Caki2 (cell line): ENCODE measurements at regions not wholly inside any gene's neighbourhood (a gene's known extent, or its start where the extent isn't known, plus 50 kb on each side); places are given as distances from the start of the nearest gene placed in this dataset.
"Not testable (repeated sequence)": the region's sequence is repeated elsewhere in the genome, so short reads cannot be mapped to it uniquely, and the experiment has no call there.

Experiments used
- DNase-seq: peaks from one replicate; pipeline ENCODE4 v3.0.0-alpha.2; 2015; ENCODE audit warnings: low read depth
- in situ Hi-C: cut with HindIII; loops from 2 replicates; pipeline ENCODE4 v1.10.0; 2016; ENCODE audit warnings: low sequenced_read_pairs, low pct_unique_long_range_greater_than_20kb, mixed read lengths

- no peak for DNase-seq
- in situ Hi-C loops = no loop called here
Measured at GRCh38 chr13:90336507-90336906, 1011.0 kb upstream of the MIR17HG start.

DNA sequence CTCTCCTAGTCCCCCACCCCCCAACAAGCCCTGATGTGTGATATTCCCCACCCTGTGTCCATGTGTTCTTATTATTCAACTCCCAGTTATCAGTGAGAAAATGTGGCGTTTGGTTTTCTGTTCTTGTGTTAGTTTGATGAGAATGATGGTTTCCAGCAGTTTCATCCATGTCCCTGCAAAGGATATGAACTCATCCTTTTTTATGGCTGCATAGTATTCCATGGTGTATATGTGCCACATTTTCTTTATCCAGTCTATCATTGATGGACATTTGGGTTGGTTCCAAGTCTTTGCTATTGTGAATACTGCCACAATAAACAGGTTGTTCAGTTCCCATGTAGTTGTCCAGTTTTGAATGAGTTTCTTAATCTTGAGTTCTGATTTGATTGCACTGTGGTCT is 1006.1 kb upstream of the MIR17HG start:
- DNase-seq, in situ Hi-C loops: not testable (repeated sequence)

GRCh38 chr13:90348477-90349136 is 998.9 kb upstream of the MIR17HG start:
- in situ Hi-C loops = not testable (repeated sequence)

DNA sequence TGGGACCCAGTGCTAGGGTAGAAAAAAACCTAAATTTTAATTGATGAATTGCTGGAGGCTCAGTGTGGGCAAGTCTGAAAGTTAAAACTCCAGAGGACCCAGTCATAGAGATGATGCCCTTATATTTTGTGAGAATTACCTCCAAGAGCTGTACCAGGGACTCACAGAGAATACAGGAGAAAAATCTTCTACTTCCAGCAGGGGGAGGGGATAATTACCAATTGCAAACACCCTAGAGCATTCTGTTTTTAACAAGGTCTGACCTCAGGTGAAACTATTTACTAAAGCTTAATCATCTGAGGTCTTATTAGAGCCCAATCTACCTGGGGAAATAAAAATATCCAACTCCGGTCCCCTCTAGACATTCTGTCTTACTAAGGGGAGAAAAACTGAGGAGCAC is 994.7 kb upstream of the MIR17HG start:
- DNase-seq = no peak
- in situ Hi-C loops = no loop called here

More at GRCh38 chr13:90348477-90349136, 998.9 kb upstream of the MIR17HG start:
- not testable (repeated sequence) for DNase-seq

DNA sequence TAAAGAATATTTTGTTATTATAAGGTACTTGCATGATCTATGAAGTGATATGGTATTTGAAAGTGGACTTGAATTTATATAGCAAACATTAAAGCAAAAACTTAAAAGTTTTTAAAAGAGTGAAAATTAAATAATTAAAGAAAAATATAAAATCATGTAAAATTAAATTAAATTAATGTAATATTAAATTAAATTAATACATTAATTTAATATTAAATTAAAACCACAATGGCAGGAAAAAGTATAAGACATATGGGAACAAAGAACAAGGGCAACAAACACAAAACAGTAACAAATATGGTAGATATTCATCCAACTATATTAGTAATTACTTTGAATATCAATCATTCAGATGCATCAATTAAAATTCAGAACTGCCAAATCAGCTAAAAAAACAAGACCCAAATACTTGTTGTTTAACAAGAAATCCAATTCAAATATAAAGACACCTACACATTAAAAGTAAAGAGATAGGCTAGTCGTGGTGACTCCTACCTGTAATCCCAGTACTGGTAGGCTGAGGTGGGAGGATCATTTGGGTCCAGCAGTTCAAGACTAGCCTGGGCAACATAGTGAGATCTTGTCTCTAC is 992.2 kb upstream of the MIR17HG start:
- DNase-seq = no peak
- in situ Hi-C loops = no loop called here

DNA sequence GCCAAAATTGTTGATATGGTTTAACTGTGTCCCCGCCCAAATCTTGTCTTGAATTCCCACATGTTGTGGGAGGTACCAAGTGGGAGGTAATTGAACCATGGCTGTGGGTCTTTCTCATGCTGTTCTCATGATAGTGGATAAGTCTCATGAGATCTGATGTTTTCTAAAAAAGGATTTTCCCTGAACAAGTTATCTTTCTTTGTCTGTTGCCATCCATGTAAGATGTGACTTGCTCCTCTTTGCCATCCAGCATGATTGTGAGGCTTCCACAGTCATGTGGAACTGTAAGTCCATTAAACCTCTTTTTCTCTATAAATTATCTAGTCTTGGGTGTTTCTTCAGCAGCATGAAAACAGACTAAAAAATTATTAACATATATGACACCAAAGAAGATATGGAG is 986.7 kb upstream of the MIR17HG start:
- DNase-seq = no peak
- in situ Hi-C loops = no loop called here

DNA sequence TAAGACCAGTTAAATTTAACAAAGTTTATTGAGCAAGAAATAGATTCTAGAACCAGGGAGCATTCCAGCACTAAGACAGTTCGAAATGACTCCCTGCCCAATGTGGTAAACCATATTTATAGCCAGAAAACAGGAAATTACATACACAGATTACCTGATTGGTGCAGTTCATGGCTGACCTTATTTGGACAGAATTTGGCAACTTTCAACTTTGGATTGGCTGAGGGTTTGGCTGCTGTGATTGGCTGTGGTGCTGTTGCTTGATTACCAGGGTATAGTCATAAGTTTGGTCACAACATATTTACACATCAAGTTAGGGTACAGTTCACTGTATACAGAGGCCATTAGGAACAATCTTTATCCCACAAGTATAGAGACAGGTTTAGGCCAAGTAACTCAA is 984.8 kb upstream of the MIR17HG start:
- no peak for DNase-seq
- in situ Hi-C loops = no loop called here

GRCh38 chr13:90365130-90365529 is 982.4 kb upstream of the MIR17HG start:
- DNase-seq = no peak
- in situ Hi-C loops = no loop called here

DNA sequence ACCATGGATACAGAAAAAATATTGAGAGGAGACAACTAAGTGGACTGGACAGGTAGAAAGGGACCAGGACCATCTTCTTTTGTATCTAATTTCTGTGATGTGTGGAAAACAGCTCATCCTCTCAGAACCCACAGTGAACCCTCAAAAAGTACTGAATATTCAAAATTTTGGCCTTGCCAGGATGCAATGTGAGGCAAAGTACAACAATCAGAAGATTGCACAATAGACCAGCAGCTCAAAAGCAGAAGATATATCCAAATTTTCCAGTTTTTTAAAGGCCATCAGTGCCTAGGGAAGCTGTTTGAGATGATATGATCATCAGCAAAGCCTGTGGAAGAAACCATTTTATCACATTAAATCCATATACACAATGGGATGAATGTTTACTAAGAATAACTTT is 973.3 kb upstream of the MIR17HG start:
- no peak for DNase-seq

GRCh38 chr13:90375851-90376250 is 971.6 kb upstream of the MIR17HG start:
- no peak for DNase-seq
- in situ Hi-C loops = no loop called here

More for the DNA sequence above, 973.3 kb upstream of the MIR17HG start:
- in situ Hi-C loops = no loop called here

- no peak for DNase-seq
- in situ Hi-C loops = no loop called here
Measured at GRCh38 chr13:90382425-90382824, 965.1 kb upstream of the MIR17HG start.

- in situ Hi-C loops = no loop called here
- DNase-seq = no peak
Measured at GRCh38 chr13:90385781-90386489, 961.6 kb upstream of the MIR17HG start.

GRCh38 chr13:90388887-90389452 is 958.5 kb upstream of the MIR17HG start:
- in situ Hi-C loops = no loop called here
- no peak for DNase-seq

DNA sequence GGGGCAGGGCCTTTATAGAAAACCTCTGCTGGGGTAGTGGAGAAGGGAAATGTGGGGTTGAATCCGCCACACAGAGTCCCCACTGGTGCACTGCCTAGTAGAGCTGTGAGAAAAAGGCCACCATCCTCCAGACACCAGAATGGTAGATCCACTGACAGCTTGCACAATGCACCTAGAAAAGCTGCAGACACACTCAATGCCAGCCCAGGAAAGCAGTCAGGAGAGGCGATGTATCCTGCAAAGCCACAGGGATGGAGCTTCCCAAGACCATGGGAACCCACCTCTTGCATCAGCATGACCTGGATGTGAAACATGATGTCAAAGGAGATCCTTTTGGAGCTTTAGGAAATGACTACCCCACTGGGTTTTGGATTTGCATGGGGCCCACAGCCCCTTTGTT is 958.0 kb upstream of the MIR17HG start:
- in situ Hi-C loops = no loop called here
- no peak for DNase-seq

- no peak for DNase-seq
Measured at GRCh38 chr13:90393408-90393807, 954.1 kb upstream of the MIR17HG start.

GRCh38 chr13:90395348-90395747 is 952.1 kb upstream of the MIR17HG start:
- DNase-seq = no peak
- in situ Hi-C loops = no loop called here

More at GRCh38 chr13:90393408-90393807, 954.1 kb upstream of the MIR17HG start:
- in situ Hi-C loops = no loop called here

GRCh38 chr13:90395846-90396245 is 951.6 kb upstream of the MIR17HG start:
- DNase-seq = no peak
- in situ Hi-C loops = no loop called here

DNA sequence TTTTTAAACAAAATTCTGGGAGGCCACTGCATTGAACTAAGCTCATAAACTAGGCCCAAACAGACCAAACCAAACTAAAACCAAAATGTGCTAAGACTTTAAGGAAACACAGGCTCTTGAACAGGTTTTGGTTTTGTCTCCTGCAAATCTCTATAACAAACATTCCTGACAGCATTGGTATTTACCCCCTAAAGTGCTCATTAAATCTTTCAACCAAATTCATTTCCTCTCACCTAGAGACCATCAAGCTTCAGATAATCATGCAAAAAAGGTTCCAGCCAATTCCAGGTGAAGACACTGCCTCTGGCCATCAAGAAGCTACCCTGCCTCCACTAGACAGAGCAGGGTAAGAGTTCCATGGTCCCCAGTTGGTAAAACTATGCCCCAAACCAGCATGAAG is 951.2 kb upstream of the MIR17HG start:
- in situ Hi-C loops = no loop called here
- no peak for DNase-seq

- no peak for DNase-seq
- in situ Hi-C loops = no loop called here
Measured at GRCh38 chr13:90397503-90397902, 950.0 kb upstream of the MIR17HG start.
